HEK293 (cell line): ENCODE measurements at regions not wholly inside any gene's neighbourhood (a gene's known extent, or its start where the extent isn't known, plus 50 kb on each side); places are given as distances from the start of the nearest gene placed in this dataset.

ENCODE experiments used
- CTCF ChIA-PET: fragments of 350-600 bp; formaldehyde crosslinking; extraction: SDS; loops from one replicate; lab custom pipeline; 2021; ENCODE audit warnings: antibody characterized with exemption; lab: Yijun Ruan, JAX
- POLR2A ChIA-PET: fragments of 300-600 bp; formaldehyde crosslinking; extraction: SDS; loops from one replicate; lab custom pipeline; 2020; ENCODE audit warnings: antibody characterized with exemption, inconsistent platforms; lab: Yijun Ruan, JAX
- H3K27ac ChIP-seq: fragments of 200-500 bp; sonication (Bioruptor generic); 2 replicates; pipeline ENCODE4 v1.5.1; 2014; ENCODE audit warnings: low read depth, low read length, control low read depth, inconsistent platforms; ENCODE audit errors: extremely low read depth
- H3K36me3 ChIP-seq, 2 experiments: fragments of 200-500 bp in 1 of 2; sonication (Bioruptor generic) in 1 of 2; 1 replicate in 1 of 2; 2 replicates in 1 of 2; pipeline ENCODE4 v1.5.1; 2014 to 2017; ENCODE audit warnings: inconsistent platforms in 2 of 2, low read length in 2 of 2; ENCODE audit not compliant: control insufficient read depth in 2 of 2, insufficient read depth in 1 of 2
- H3K4me1 ChIP-seq: fragments of 200-500 bp; sonication (Bioruptor generic); 2 replicates; pipeline ENCODE4 v1.5.1; 2014; ENCODE audit warnings: mild to moderate bottlenecking, low read length, inconsistent platforms; ENCODE audit not compliant: control insufficient read depth, insufficient read depth
- H3K4me3 ChIP-seq: 2 replicates; pipeline ENCODE4 v1.5.1; 2011; ENCODE audit warnings: low read depth, mild to moderate bottlenecking, control low read depth, low read length, moderate library complexity
- H3K9me3 ChIP-seq: fragments of 200-500 bp; sonication (Bioruptor generic); 2 replicates; pipeline ENCODE4 v1.5.1; 2014; ENCODE audit warnings: low read depth, low read length, inconsistent platforms; ENCODE audit not compliant: control insufficient read depth, insufficient read depth
- GLIS2 ChIP-seq: fragments of 450-650 bp; formaldehyde crosslinking; IDR thresholded peaks from 2 replicates; pipeline ENCODE4 v1.5.1; 2016; ENCODE audit warnings: missing biosample characterization, missing genetic modification characterization
- SP7 ChIP-seq: fragments of 450-650 bp; formaldehyde crosslinking; IDR thresholded peaks from 2 replicates; pipeline ENCODE4 v1.5.1; 2016; ENCODE audit warnings: missing biosample characterization, missing genetic modification characterization
- WT1 ChIP-seq: fragments of 450-650 bp; formaldehyde crosslinking; IDR thresholded peaks from 2 replicates; pipeline ENCODE4 v1.5.1; 2016; ENCODE audit warnings: missing biosample characterization, missing genetic modification characterization
- ZBTB1 ChIP-seq: fragments of 450-650 bp; formaldehyde crosslinking; IDR thresholded peaks from 2 replicates; pipeline ENCODE4 v1.5.1; 2016; ENCODE audit warnings: missing biosample characterization, missing genetic modification characterization
- ZBTB20 ChIP-seq: fragments of 450-650 bp; formaldehyde crosslinking; IDR thresholded peaks from 2 replicates; pipeline ENCODE4 v1.5.1; 2016; ENCODE audit warnings: missing biosample characterization, missing genetic modification characterization
- ZBTB21 ChIP-seq: fragments of 450-650 bp; formaldehyde crosslinking; IDR thresholded peaks from 2 replicates; pipeline ENCODE4 v1.5.1; 2017; ENCODE audit warnings: missing biosample characterization, missing genetic modification characterization
- ZFP69B ChIP-seq: fragments of 450-650 bp; formaldehyde crosslinking; IDR thresholded peaks from 2 replicates; pipeline ENCODE4 v1.5.1; 2016; ENCODE audit warnings: missing biosample characterization, missing genetic modification characterization
- ZNF266 ChIP-seq: fragments of 450-650 bp; formaldehyde crosslinking; IDR thresholded peaks from 2 replicates; pipeline ENCODE4 v1.5.1; 2016; ENCODE audit warnings: missing biosample characterization, missing genetic modification characterization, low read depth
- ZNF335 ChIP-seq: fragments of 450-650 bp; formaldehyde crosslinking; conservative IDR thresholded peaks from 2 replicates; pipeline ENCODE4 v1.5.1; 2016; ENCODE audit warnings: missing biosample characterization, missing genetic modification characterization
- ZNF416 ChIP-seq: fragments of 450-650 bp; formaldehyde crosslinking; IDR thresholded peaks from 2 replicates; pipeline ENCODE4 v1.5.1; 2016; ENCODE audit warnings: missing biosample characterization, missing genetic modification characterization
- ZNF423 ChIP-seq: fragments of 450-650 bp; formaldehyde crosslinking; IDR thresholded peaks from 2 replicates; pipeline ENCODE4 v1.5.1; 2016; ENCODE audit warnings: missing biosample characterization, missing genetic modification characterization
- ZNF626 ChIP-seq: fragments of 450-650 bp; sonication (Bioruptor Pico); formaldehyde crosslinking; IDR thresholded peaks from 2 replicates; pipeline ENCODE4 v1.5.1; 2018; ENCODE audit warnings: missing biosample characterization, missing genetic modification characterization, inconsistent platforms
- ZNF629 ChIP-seq: fragments of 450-650 bp; formaldehyde crosslinking; IDR thresholded peaks from 2 replicates; pipeline ENCODE4 v1.5.1; 2017; ENCODE audit warnings: missing biosample characterization, missing genetic modification characterization
- ZNF654 ChIP-seq: fragments of 450-650 bp; formaldehyde crosslinking; IDR thresholded peaks from 2 replicates; pipeline ENCODE4 v1.5.1; 2016; ENCODE audit warnings: low read depth, missing biosample characterization, missing genetic modification characterization
- ZNF658 ChIP-seq: fragments of 450-650 bp; formaldehyde crosslinking; IDR thresholded peaks from 2 replicates; pipeline ENCODE4; 2016; ENCODE audit warnings: missing biosample characterization, missing genetic modification characterization
- ZNF785 ChIP-seq: fragments of 450-650 bp; formaldehyde crosslinking; IDR thresholded peaks from 2 replicates; pipeline ENCODE4 v1.5.1; 2016; ENCODE audit warnings: missing biosample characterization, missing genetic modification characterization
- TF ChIP-seq, protein P1 (sequence below): fragments of 450-650 bp; formaldehyde crosslinking; IDR thresholded peaks from 2 replicates; pipeline ENCODE4 v1.5.1; 2016; ENCODE audit warnings: missing biosample characterization, missing genetic modification characterization
- TF ChIP-seq, protein P2 (sequence below): fragments of 450-650 bp; formaldehyde crosslinking; IDR thresholded peaks from 2 replicates; pipeline ENCODE4 v1.5.1; 2016; ENCODE audit warnings: missing biosample characterization, missing genetic modification characterization
- TF ChIP-seq, protein P3 (sequence below): fragments of 450-650 bp; formaldehyde crosslinking; IDR thresholded peaks from 2 replicates; pipeline ENCODE4 v1.5.1; 2017; ENCODE audit warnings: missing biosample characterization, missing genetic modification characterization

DNA sequence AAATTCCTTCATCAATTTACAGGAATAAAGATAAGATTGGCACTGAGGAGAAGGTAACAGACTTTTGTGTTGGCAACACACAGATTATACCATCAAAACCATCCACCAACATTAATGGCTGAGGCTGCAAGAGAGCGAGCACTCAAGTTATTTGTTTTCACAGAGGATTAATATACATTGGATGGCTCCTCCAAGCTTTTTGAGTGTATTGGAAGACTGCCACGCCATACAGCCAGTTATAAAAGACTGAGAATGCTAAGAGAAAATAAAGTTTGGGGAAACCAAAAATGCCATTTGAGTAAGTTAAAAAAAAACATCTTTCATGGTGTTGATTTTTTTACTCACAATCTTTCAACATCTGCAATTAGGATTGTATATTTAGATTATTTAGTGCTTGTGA lies 973.8 kb upstream of the SLC35B3 start:
- TF ChIP-seq ZBTB20 (tag by site-specific recombination) (no peak), ZBTB1 (no peak), ZFP69B (tag by site-specific recombination) (no peak), ZNF423 (tag by site-specific recombination) (no peak), ZNF266 (tag by site-specific recombination) (no peak)
- TF ChIP-seq, protein P1, sequence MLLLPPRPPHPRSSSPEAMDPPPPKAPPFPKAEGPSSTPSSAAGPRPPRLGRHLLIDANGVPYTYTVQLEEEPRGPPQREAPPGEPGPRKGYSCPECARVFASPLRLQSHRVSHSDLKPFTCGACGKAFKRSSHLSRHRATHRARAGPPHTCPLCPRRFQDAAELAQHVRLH (tag by site-specific recombination) = no peak
- TF ChIP-seq, protein P2, sequence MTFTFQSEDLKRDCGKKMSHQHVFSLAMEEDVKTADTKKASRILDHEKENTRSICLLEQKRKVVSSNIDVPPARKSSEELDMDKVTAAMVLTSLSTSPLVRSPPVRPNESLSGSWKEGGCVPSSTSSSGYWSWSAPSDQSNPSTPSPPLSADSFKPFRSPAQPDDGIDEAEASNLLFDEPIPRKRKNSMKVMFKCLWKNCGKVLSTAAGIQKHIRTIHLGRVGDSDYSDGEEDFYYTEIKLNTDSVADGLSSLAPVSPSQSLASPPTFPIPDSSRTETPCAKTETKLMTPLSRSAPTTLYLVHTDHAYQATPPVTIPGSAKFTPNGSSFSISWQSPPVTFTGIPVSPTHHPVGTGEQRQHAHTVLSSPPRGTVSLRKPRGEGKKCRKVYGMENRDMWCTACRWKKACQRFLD = no peak
- H3K36me3 ChIP-seq = no peaks in the 10 kb centered on the region
- H3K4me3 ChIP-seq = no peak overlapping the region
- peaks cover 24% of the 10 kb centered on the region for H3K4me1 ChIP-seq
- no peak overlapping the region for H3K27ac ChIP-seq
- ChIA-PET CTCF (interaction anchor here (0.7 to 1.2 kb wide), 3 partner anchors 9 to 977 kb away, joined by 3 to 7 read pairs (median 3); no protein-coding TSS in a partner anchor), POLR2A (no interaction called here)
- no peaks in the 10 kb centered on the region for H3K9me3 ChIP-seq

DNA sequence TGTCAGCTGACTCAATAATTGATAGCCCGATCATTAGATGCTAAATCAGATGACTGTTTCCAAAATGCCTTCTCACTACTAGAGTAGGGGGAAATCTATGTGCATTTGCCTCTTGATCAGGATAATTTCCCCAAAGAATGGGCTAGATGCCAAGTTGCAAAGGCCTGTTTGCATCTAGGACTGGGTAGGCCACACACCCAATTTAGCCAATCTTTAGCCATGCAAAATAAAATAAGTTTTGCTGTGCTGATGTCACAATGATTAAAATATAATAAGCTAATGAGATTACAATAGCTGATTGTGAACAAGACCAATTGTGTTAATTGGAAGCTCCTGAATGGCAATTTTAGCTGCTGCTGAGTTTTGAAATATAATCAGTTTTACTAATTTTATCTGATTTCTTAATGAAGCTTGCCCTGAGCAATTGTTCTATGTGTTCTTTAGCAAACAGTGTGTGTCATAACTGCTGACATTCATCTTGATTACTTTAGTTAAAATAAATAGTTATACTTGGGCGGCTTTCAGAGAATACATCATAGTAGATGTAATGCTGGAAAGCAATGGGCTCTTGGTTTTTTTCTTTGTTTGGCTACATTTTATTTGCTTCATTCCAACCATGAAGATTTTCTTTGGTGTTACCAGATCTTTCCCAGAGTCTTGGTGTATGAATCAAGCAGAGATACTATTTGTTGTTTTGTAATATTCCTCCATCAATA lies 973.2 kb upstream of the SLC35B3 start:
- Histone ChIP-seq H3K9me3 (no peaks in the 10 kb centered on the region), H3K27ac (no peak overlapping the region), H3K36me3 (no peaks in the 10 kb centered on the region), H3K4me1 (peaks cover 30% of the 10 kb centered on the region), H3K4me3 (no peak overlapping the region)
- no peak for TF ChIP-seq WT1
- TF ChIP-seq, protein P3, sequence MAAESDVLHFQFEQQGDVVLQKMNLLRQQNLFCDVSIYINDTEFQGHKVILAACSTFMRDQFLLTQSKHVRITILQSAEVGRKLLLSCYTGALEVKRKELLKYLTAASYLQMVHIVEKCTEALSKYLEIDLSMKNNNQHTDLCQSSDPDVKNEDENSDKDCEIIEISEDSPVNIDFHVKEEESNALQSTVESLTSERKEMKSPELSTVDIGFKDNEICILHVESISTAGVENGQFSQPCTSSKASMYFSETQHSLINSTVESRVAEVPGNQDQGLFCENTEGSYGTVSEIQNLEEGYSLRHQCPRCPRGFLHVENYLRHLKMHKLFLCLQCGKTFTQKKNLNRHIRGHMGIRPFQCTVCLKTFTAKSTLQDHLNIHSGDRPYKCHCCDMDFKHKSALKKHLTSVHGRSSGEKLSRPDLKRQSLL (tag by site-specific recombination) = no peak
- TF ChIP-seq ZNF416 (tag by site-specific recombination) = no peak
- no peak for TF ChIP-seq ZNF626 (tag by site-specific recombination)
- TF ChIP-seq ZNF785 (tag by site-specific recombination) = no peak
- no peak for TF ChIP-seq GLIS2
- TF ChIP-seq ZNF658 = no peak
- TF ChIP-seq SP7 (tag by site-specific recombination) = no peak
- ChIA-PET POLR2A (no interaction called here), CTCF (interaction anchor here (1.2 kb wide), 1 partner anchor 158 kb away, joined by 7 read pairs; no protein-coding TSS in a partner anchor)

DNA sequence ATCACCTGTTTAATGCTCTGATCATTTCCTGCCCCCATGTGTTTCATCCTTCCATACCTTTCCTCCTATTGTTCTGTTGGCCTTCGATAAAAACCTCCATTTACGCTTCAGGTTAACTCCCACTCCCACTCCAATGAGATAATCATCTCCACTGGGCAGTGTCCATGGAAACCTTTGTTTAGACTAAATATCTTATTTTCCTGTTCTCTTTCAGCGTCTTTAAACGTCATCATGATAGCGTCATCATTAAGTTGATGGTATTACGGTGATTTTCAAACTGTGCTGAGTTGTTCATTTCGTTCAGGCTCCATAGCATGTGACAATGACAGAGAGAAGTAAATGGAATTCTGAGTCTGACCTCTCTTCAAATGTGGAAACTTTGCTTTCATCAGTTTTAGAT lies 970.5 kb upstream of the SLC35B3 start:
- Histone ChIP-seq H3K36me3 (no peaks in the 10 kb centered on the region), H3K4me1 (peaks cover 33% of the 10 kb centered on the region), H3K27ac (no peak overlapping the region), H3K9me3 (no peaks in the 10 kb centered on the region), H3K4me3 (peak overlapping the region; percentile 4; the same call in 1 of the 2 replicates)
- TF ChIP-seq ZBTB21 (tag by site-specific recombination) = peak; percentile 58; the same call in 1 of the 2 replicates
- TF ChIP-seq ZNF629 (tag by site-specific recombination) = peak; percentile 69
- TF ChIP-seq ZNF654 (tag by site-specific recombination) = no peak
- no peak for TF ChIP-seq ZNF335 (tag by site-specific recombination)
- CTCF ChIA-PET = interaction anchor here (0.5 kb wide), 1 partner anchor 157 kb away, joined by 3 read pairs; no protein-coding TSS in a partner anchor
- POLR2A ChIA-PET = no interaction called here
